NCI-H2171 (cell line): ENCODE measurements at regions not wholly inside any gene's neighbourhood (a gene's known extent, or its start where the extent isn't known, plus 50 kb on each side); places are given as distances from the start of the nearest gene placed in this dataset.

Experiments
- DNase-seq: peaks from one replicate; lab custom pipeline; 2025; lab: John Stamatoyannopoulos, UW

- no peak for DNase-seq
Observed at GRCh38 chr2:2926009-2926857, 451.4 kb downstream of the EIPR1 start.

DNA sequence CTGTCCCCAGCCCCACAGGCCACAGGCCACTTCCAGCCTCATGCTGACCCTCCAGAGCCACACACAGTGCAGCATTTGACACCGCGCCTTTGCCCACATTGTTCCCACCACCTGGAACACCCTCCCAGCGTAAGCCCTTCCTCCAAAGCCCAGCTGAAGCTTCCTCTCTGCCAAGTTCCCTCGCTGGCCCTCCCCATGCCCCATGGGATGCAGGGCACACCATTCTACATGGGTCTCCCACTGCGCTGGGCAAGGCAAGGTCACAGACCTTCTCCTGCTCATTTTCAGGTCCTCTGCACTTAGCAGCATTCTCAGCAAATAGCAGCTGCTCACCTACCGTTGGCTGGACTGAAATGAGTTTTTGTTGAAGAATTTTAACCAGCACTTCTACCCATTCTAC, 455.5 kb downstream of the EIPR1 start:
- no peak for DNase-seq

- DNase-seq, result no peak
Observed at GRCh38 chr2:2921011-2921720, 456.5 kb downstream of the EIPR1 start.

- DNase-seq, result peak; percentile 73
Observed at GRCh38 chr2:2919574-2920365, 457.8 kb downstream of the EIPR1 start.

GRCh38 chr2:2919026-2919425, 458.6 kb downstream of the EIPR1 start:
- no peak for DNase-seq

- no peak for DNase-seq
Observed at GRCh38 chr2:2916621-2917020, 461.0 kb downstream of the EIPR1 start.

DNA sequence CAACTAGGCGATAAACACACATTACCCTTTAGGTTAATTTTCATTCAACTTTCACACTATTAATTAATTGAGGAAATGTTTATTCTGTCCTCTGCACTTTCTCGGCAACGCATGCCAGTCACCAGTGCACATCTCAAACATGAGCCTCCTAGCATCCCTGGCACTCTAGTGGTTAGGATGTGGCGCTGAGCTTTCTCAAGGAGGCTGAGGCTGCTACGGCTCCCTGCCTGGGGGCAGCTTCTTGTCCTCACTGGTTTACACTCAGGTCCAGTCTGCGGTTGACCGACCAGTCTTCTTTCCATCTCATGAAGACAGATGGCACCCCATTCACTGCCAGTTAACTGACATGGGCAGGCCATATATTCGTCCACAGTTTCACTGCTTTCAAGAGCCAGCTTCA, 463.4 kb downstream of the EIPR1 start:
- DNase-seq, result no peak

GRCh38 chr2:2913601-2914120, 464.0 kb downstream of the EIPR1 start:
- DNase-seq, result no peak

- DNase-seq, result no peak
Observed at GRCh38 chr2:2912731-2913130, 464.9 kb downstream of the EIPR1 start.

GRCh38 chr2:2912293-2912692, 465.3 kb downstream of the EIPR1 start:
- DNase-seq, result no peak

- no peak for DNase-seq
Observed at GRCh38 chr2:2910259-2910658, 467.4 kb downstream of the EIPR1 start.

DNA sequence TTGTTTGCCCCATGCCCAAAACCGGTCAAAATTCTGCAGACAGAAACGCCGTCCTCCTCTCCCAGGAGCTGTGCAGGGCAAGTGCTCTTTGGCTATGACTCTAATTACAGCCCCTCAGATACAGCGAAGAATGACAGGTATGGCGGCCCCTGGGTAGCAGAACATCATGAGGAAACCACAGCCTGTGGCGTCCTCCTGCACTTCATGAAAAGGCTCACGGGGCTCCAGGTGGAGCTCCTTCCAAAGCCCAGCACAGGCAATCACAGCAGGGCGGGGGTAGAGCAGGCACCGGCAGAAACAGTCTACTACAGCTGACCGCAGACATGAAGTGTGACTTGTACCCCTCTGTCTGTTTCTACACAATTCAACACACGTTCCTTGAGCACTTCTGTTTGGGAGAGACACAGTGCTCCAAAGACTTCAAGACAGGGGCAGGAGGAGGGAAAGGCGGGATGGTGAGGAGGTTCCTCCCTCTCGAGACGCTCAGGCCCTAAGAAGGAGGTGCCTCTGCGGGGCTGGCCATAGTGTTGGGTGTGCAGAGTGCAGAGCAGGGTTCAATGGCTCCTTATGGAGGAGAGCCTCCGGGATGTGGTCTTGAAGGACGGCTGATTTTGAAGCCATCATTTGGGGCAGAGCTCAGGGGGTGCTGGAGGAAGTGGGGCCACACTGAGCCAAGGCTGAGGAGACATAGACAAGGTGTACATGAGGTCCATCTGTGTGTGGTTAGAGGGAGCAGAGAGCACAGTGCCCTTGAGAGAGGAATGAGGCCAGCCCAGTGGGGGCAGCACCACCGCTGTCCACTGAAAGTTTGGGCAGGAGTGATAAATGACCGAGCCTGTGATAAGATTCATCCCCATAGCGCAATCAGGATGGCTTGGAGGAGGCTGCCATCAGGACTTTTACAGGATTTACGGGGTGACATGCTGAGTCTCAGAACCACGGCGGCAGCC, 468.3 kb downstream of the EIPR1 start:
- DNase-seq, result no peak

DNA sequence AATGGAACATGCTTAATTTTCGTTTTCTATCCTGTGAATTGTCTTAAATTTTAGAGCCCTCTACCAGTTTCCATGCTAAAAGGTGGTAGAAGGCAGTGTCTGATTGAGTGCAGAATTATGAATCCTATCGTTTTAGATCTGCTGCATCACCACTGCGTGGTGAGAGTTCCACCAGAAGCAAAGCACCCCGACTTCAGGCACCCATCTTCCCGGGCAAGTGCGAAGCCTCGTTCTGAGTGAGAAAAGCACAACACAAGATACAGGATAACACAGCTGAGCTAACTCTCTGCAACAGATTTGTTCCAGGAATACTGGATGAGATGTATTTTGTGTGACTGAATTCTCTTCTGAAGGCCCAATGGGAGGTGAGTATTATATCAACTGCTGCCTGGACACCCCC, 471.5 kb downstream of the EIPR1 start:
- no peak for DNase-seq

DNA sequence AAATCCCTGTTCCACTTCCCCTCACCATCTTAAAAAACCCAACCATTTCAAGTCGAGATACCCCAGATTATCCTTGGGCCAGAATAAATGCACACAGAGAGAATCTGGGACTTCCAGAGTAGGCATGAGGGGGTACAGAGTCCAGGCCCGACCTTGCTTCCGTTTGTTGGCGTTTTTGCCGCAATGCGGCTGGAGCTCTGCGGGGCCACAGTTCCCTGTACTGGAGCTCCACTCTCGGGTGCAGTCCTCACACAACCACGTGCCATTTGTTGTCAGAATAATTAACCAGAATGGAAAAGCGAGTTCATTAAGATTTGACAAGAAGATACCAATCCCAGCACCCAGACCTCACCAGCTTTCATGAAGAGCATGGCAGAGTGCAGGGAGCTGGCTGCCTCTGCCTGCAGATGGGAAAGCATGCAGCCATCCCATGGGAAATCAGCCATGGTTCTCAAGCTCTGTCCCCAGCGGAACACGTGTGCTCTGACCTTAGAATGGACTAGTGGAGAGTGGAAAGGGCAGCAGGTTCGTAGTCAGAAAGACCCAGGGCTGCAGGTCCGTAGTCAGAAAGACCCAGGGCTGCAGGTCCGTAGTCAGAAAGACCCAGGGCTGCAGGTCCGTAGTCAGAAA, 472.8 kb downstream of the EIPR1 start:
- DNase-seq, result no peak

DNA sequence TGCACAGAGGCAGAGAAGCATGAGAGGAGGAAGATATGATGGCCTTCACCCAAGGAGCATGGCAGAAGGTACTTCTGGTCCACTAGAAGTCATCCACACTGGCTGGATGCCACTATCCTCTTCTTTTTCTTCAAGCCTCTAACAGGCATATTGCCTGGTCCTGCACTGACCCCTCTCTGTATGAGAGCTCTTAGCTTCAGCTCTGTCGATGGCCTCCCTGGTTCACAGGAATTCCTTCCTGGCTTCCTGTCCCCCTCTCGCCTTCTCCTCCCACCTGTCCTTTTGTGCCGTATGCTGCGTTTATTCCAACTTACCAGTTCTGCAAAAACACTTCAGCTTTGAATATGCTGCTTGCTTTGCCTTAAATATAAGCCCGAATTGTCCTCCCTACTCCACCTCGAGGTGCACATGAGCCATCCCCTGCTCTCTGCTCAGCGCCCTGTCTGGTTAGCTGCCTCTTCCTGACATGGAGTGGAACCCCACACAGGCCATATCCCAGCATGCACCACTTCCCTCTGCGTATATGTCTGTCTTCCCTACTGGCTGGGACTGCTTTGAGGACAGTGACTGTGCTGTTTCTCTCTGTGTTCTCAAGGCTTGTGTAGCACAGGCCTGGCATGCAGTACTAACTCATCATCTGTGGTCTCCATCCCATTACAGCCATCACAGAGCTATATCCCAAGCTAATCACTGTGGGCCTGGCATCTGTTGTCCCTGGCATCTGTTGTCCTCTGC, 474.9 kb downstream of the EIPR1 start:
- no peak for DNase-seq

- DNase-seq, result no peak
Observed at GRCh38 chr2:2901384-2902345, 476.0 kb downstream of the EIPR1 start.

DNA sequence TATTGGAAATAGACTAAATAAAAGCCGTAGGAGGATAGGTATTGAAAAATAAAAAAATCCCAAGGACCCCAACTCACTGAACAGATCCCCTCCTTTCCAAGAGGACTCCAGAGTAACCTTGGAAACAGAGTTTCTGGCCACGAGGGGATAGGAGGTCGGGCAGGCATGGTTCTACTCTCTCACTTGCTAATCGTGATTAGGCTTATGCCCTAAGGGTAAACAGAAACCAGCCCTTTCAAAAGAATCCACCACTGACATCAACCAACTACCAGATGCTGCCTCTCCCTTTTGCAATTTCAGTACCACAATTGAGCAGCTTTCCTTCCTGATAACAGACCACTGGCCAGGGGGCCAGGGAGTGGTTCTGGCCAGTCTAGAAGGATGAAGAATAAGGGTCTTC, 477.8 kb downstream of the EIPR1 start:
- no peak for DNase-seq

GRCh38 chr2:2898744-2899143, 478.9 kb downstream of the EIPR1 start:
- no peak for DNase-seq

DNA sequence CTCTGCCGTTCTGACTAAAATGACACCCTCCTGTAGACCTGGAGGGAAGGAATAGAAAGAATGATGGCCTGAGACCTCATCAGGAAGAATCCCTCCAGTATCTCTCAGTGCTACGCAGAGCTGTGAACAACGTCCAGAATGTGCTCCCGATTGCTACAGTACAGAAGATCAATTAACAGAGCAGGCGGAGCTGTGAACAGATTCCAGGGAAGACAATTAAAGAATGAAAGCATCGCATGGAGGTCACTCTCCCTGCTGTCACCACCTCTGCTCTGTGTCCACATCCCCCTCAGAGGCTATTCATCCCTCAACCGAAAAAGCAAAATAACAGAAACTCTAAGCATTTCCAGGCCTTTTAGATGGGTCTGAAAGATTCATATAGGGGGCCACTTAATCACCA, 481.0 kb downstream of the EIPR1 start:
- no peak for DNase-seq
